ENCODE measurements at regions not wholly inside any gene's neighbourhood (a gene's known extent, or its start where the extent isn't known, plus 50 kb on each side); places are given as distances from the start of the nearest gene placed in this dataset.

- H3K36me3 ChIP-seq (ENCODE audit: control insufficient read depth in 2 of 2, insufficient read depth in 1 of 2, low read length in 2 of 2): no peaks in the 10 kb centered on the region
- TF ChIP-seq CTCF (tag by site-specific recombination; IDR thresholded peaks at IDR 0.05) (no peak), GLIS1 (tag by site-specific recombination; IDR thresholded peaks at IDR 0.05) (no peak), WT1 (tag by site-specific recombination; IDR thresholded peaks at IDR 0.05) (no peak), ZNF623 (tag by site-specific recombination; IDR thresholded peaks at IDR 0.05) (no peak), ZNF23 (tag by site-specific recombination; IDR thresholded peaks at IDR 0.05; ENCODE audit: borderline replicate concordance) (no peak)
- CTCF ChIA-PET: no interaction called here
- no peak overlapping the region for H3K27ac ChIP-seq (ENCODE audit: extremely low read depth, low read depth, low read length)
- POLR2A ChIA-PET: no interaction called here
- H3K4me1 ChIP-seq (ENCODE audit: control insufficient read depth, insufficient read depth, low read length): no peaks in the 10 kb centered on the region
- no peaks in the 10 kb centered on the region for H3K9me3 ChIP-seq (ENCODE audit: control insufficient read depth, insufficient read depth, low read depth, low read length)
- no peak overlapping the region for H3K4me3 ChIP-seq (ENCODE audit: low read depth, low read length)
These were observed 169.6 kb downstream of the OPA1 start for GRCh38 chr3:193762657-193763056.

GRCh38 chr3:193764959-193765358, 172.0 kb downstream of the OPA1 start:
- H3K4me1 ChIP-seq (ENCODE audit: control insufficient read depth, insufficient read depth, low read length): no peaks in the 10 kb centered on the region
- ChIA-PET CTCF (interaction anchor here (0.6 kb wide), 1 partner anchor 27 kb away, joined by 3 read pairs; no protein-coding TSS in a partner anchor), POLR2A (no interaction called here)
- TF ChIP-seq REST (tag by site-specific recombination; IDR thresholded peaks at IDR 0.05) (no peak), ZNF521 (tag by site-specific recombination; IDR thresholded peaks at IDR 0.05) (no peak), ZNF658 (tag by site-specific recombination; IDR thresholded peaks at IDR 0.05) (no peak), KLF10 (tag by site-specific recombination; IDR thresholded peaks at IDR 0.05) (no peak), FEZF1 (tag by site-specific recombination; IDR thresholded peaks at IDR 0.05) (no peak), ZNF354C (tag by site-specific recombination; IDR thresholded peaks at IDR 0.05; ENCODE audit: borderline replicate concordance, low read depth) (no peak), ZFP37 (tag by site-specific recombination; IDR thresholded peaks at IDR 0.05) (no peak), KLF7 (tag by site-specific recombination; IDR thresholded peaks at IDR 0.05; ENCODE audit: borderline replicate concordance) (no peak), HOXA7 (CRISPR knock-in tag; IDR thresholded peaks at IDR 0.05; ENCODE audit: borderline replicate concordance) (no peak), KLF16 (tag by site-specific recombination; IDR thresholded peaks at IDR 0.05) (no peak), ZBTB26 (tag by site-specific recombination; optimal IDR thresholded peaks at IDR 0.05) (no peak)
- no peak overlapping the region for H3K27ac ChIP-seq (ENCODE audit: extremely low read depth, low read depth, low read length)
- no peaks in the 10 kb centered on the region for H3K9me3 ChIP-seq (ENCODE audit: control insufficient read depth, insufficient read depth, low read depth, low read length)
- H3K36me3 ChIP-seq (ENCODE audit: control insufficient read depth in 2 of 2, insufficient read depth in 1 of 2, low read length in 2 of 2): no peaks in the 10 kb centered on the region
- H3K4me3 ChIP-seq (ENCODE audit: low read depth, low read length): no peak overlapping the region

Data from HEK293 (cell line).